ENCODE measurements at regions not wholly inside any gene's neighbourhood (a gene's known extent, or its start where the extent isn't known, plus 50 kb on each side); places are given as distances from the start of the nearest gene placed in this dataset.

DNA sequence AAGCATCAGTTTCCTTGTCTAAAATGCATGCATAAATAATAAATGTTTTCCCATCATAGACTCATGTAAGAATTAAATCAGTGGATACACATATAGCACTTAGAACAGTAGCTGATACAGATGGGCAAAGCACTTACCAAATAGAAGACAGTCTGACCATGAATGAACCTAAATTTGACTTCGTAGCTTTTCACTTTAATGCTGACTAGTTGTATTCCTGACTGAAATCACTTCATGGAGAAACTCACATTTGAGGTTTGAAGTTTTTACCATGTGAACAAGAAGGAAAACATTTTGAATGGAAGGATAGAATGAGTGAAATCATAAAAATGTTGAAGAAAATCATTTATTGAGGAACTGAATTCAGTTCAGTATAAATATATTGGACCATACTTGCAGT lies 68.8 kb upstream of the TMCO5A start:
- no peaks in the 10 kb centered on the region for H3K36me3 ChIP-seq
- WGBS, 5 donors, result 89 to 93% (median 91%) methylated on average over 1 of the region's 1 CpG

DNA sequence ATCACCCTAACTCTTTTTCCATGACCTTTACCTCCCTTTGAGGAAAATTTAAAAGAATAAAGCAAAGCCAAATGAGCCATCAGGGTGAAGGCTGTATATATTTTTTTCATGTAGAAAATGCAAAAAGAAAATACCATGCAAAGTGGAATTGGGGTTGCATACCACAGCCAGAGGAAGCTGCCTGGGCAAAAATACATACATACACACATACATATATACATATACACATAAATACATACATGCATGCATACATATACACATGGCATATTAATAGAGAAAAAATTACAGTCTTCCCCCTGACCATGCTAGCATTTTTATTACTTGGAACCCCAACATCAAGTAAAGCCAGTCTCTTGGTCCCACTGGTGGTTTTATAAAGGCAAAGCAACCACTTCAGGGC lies 63.7 kb upstream of the TMCO5A start:
- H3K9me3 ChIP-seq, result no peaks in the 10 kb centered on the region
- TF ChIP-seq CTCF (IDR thresholded peaks at IDR 0.05), result no peak
- TF ChIP-seq EP300 (IDR thresholded peaks at IDR 0.05), result no peak
- no peak for TF ChIP-seq POLR2A (IDR thresholded peaks at IDR 0.05)
- no peak for TF ChIP-seq POLR2AphosphoS5 (IDR thresholded peaks at IDR 0.05)
- peaks cover 0 to 7% (median 3%) of the 10 kb centered on the region in 4 donors for H3K4me1 ChIP-seq
- no peaks in the 10 kb centered on the region for H3K36me3 ChIP-seq
- no peaks in the 10 kb centered on the region for H3K27me3 ChIP-seq
- no peak for DNase-seq
- no peak overlapping the region for H3K27ac ChIP-seq
- no peak overlapping the region for H3K4me3 ChIP-seq
- intact Hi-C loops (cut with DNase I; ENCODE audit: low total_unique reads), result no loop called here

More for the DNA sequence above, 68.8 kb upstream of the TMCO5A start:
- no peaks in the 10 kb centered on the region for H3K4me1 ChIP-seq
- H3K9me3 ChIP-seq, result no peaks in the 10 kb centered on the region
- no peak overlapping the region for H3K4me3 ChIP-seq
- intact Hi-C loops (cut with DNase I; ENCODE audit: low total_unique reads), result no loop called here
- no peak for DNase-seq
- no peak for TF ChIP-seq EP300 (IDR thresholded peaks at IDR 0.05)
- no peak for TF ChIP-seq CTCF (IDR thresholded peaks at IDR 0.05)
- no peak for TF ChIP-seq POLR2A (IDR thresholded peaks at IDR 0.05)
- no peaks in the 10 kb centered on the region for H3K27me3 ChIP-seq
- no peak overlapping the region for H3K27ac ChIP-seq

DNA sequence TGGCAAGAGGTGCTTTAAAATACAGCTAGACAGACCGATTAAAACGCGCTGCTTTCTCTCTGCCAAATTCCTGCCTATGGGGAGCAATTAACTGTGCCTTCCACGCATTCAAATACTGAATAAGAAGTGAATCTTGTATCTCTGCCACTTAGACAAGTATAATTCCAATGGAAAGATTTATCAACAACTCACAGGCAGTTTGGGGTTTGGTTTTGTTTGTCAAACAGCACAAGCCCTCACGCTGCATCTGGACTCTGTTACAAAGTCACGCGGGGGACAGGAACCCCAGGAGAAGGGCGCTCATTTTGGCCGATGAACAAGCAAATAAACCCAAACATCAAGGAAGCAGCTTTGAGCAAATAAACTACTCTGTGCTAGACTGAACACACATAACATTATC lies 61.8 kb upstream of the TMCO5A start:
- 27 to 38% (median 35%) methylated on average over 9 of the region's 9 CpGs for WGBS, 5 donors
- no peaks in the 10 kb centered on the region for H3K27me3 ChIP-seq
- H3K9me3 ChIP-seq, result no peaks in the 10 kb centered on the region
- H3K36me3 ChIP-seq, result no peaks in the 10 kb centered on the region
- H3K4me1 ChIP-seq, result peaks cover 0 to 7% (median 3%) of the 10 kb centered on the region in 4 donors
- intact Hi-C loops (cut with DNase I; ENCODE audit: low total_unique reads), result no loop called here
- TF ChIP-seq EP300 (IDR thresholded peaks at IDR 0.05) (no peak), POLR2A (IDR thresholded peaks at IDR 0.05) (no peak), CTCF (IDR thresholded peaks at IDR 0.05) (no peak), POLR2AphosphoS5 (IDR thresholded peaks at IDR 0.05) (no peak)
- H3K27ac ChIP-seq, result no peak overlapping the region
- DNase-seq, result peak in 1 of 2 donors; percentile 16
- H3K4me3 ChIP-seq, result no peak overlapping the region

DNA sequence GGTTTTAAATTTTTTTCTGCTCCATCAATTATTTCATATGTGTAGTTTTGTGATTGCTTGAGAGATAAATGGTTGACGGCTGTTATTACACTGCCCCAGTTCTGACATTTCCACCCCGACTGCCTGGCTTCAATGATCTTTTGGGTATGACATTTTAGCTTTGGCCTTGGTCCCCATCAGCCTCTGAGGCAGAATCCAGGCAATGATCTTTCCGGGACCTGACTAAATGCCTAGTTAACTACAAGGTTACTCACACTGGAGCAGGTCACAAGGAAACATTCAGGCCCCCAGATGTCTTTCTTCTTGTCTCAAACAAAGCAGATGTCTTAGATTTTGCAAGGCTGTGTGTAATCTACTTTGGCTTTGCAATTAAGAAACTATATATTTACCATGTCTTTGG lies 61.1 kb upstream of the TMCO5A start:
- H3K4me1 ChIP-seq, result peaks cover 0 to 7% (median 3%) of the 10 kb centered on the region in 4 donors
- H3K27ac ChIP-seq, result no peak overlapping the region
- H3K4me3 ChIP-seq, result no peak overlapping the region
- no peaks in the 10 kb centered on the region for H3K27me3 ChIP-seq
- DNase-seq, result no peak
- 50 to 70% (median 68%) methylated on average over 3 of the region's 3 CpGs for WGBS, 5 donors
- no peak for TF ChIP-seq POLR2A (IDR thresholded peaks at IDR 0.05)
- H3K9me3 ChIP-seq, result no peaks in the 10 kb centered on the region
- H3K36me3 ChIP-seq, result no peaks in the 10 kb centered on the region
- intact Hi-C loops (cut with DNase I; ENCODE audit: low total_unique reads), result no loop called here

- TF ChIP-seq CTCF (IDR thresholded peaks at IDR 0.05) (no peak), POLR2A (IDR thresholded peaks at IDR 0.05) (no peak), EP300 (IDR thresholded peaks at IDR 0.05) (no peak), POLR2AphosphoS5 (IDR thresholded peaks at IDR 0.05) (no peak)
- intact Hi-C loops (cut with DNase I; ENCODE audit: low total_unique reads), result no loop called here
- WGBS, 5 donors, result 78 to 94% (median 80%) methylated on average over 3 of the region's 3 CpGs
These were observed 57.5 kb upstream of the TMCO5A start for GRCh38 chr15:37876900-37877299.

More at GRCh38 chr15:37876900-37877299, 57.5 kb upstream of the TMCO5A start:
- no peaks in the 10 kb centered on the region for H3K27me3 ChIP-seq
- no peaks in the 10 kb centered on the region for H3K36me3 ChIP-seq
- no peak overlapping the region for H3K27ac ChIP-seq
- DNase-seq, result no peak
- H3K9me3 ChIP-seq, result no peaks in the 10 kb centered on the region
- H3K4me1 ChIP-seq, result peaks cover 0 to 10% (median 6%) of the 10 kb centered on the region in 4 donors
- no peak overlapping the region for H3K4me3 ChIP-seq
